HEK293T (cell line): ENCODE measurements at regions not wholly inside any gene's neighbourhood (a gene's known extent, or its start where the extent isn't known, plus 50 kb on each side); places are given as distances from the start of the nearest gene placed in this dataset.
"Not testable (repeated sequence)": the region's sequence is repeated elsewhere in the genome, so short reads cannot be mapped to it uniquely, and the experiment has no call there.

Source experiments
- CTCF ChIA-PET: fragments of 350-600 bp; formaldehyde crosslinking; extraction: SDS; loops from one replicate; lab custom pipeline; 2021; ENCODE audit warnings: antibody characterized with exemption, inconsistent platforms; lab: Yijun Ruan, JAX
- POLR2A ChIA-PET: fragments of 350-600 bp; formaldehyde crosslinking; extraction: SDS; loops from one replicate; lab custom pipeline; 2020; ENCODE audit warnings: antibody characterized with exemption, inconsistent platforms; lab: Yijun Ruan, JAX
- DNase-seq: peaks from one replicate; pipeline ENCODE4 v3.0.0; 2012; ENCODE audit warnings: mixed read lengths; ENCODE audit errors: extremely low spot score
- ARNT ChIP-seq: fragments of 450-650 bp; IDR thresholded peaks from 2 replicates; pipeline ENCODE4 v1.6.1; 2017; ENCODE audit warnings: mild to moderate bottlenecking
- BHLHE40 ChIP-seq: fragments of 450-650 bp; IDR thresholded peaks from 2 replicates; pipeline ENCODE4 v1.6.1; 2016; ENCODE audit warnings: mild to moderate bottlenecking, moderate library complexity, borderline replicate concordance
- CTBP1 ChIP-seq: fragments of 450-650 bp; IDR thresholded peaks from 2 replicates; pipeline ENCODE4 v1.6.1; 2016; ENCODE audit warnings: borderline replicate concordance
- ELF4 ChIP-seq: fragments of 450-650 bp; IDR thresholded peaks from 2 replicates; pipeline ENCODE4 v1.6.1; 2017; ENCODE audit warnings: antibody characterized with exemption
- FOXA1 ChIP-seq: fragments of 450-650 bp; IDR thresholded peaks from 2 replicates; pipeline ENCODE4 v1.6.1; 2016; ENCODE audit warnings: mild to moderate bottlenecking
- FOXK2 ChIP-seq: fragments of 450-650 bp; IDR thresholded peaks from 2 replicates; pipeline ENCODE4 v1.6.1; 2016; ENCODE audit warnings: mild to moderate bottlenecking
- FOXM1 ChIP-seq: fragments of 450-650 bp; IDR thresholded peaks from 2 replicates; pipeline ENCODE4 v1.6.1; 2017; ENCODE audit warnings: mild to moderate bottlenecking, borderline replicate concordance
- HDGF ChIP-seq: fragments of 450-650 bp; IDR thresholded peaks from 2 replicates; pipeline ENCODE4 v1.6.1; 2017; ENCODE audit warnings: antibody characterized with exemption, borderline replicate concordance
- L3MBTL2 ChIP-seq: fragments of 450-650 bp; conservative IDR thresholded peaks from 2 replicates; pipeline ENCODE4 v1.6.1; 2016; ENCODE audit warnings: mild to moderate bottlenecking
- LEF1 ChIP-seq: fragments of 450-650 bp; IDR thresholded peaks from 2 replicates; pipeline ENCODE4 v1.6.1; 2017; ENCODE audit warnings: mild to moderate bottlenecking, borderline replicate concordance
- NFRKB ChIP-seq: fragments of 450-650 bp; IDR thresholded peaks from 2 replicates; pipeline ENCODE4 v1.6.1; 2016; ENCODE audit warnings: mild to moderate bottlenecking, moderate library complexity
- PKNOX1 ChIP-seq: fragments of 450-650 bp; IDR thresholded peaks from 2 replicates; pipeline ENCODE4 v1.6.1; 2016
- SP1 ChIP-seq: fragments of 450-650 bp; IDR thresholded peaks from 2 replicates; pipeline ENCODE4 v1.6.1; 2017
- SUZ12 ChIP-seq: fragments of 450-650 bp; IDR thresholded peaks from 2 replicates; pipeline ENCODE4 v1.6.1; 2016; ENCODE audit warnings: mild to moderate bottlenecking
- TARDBP ChIP-seq: fragments of 450-650 bp; IDR thresholded peaks from 2 replicates; pipeline ENCODE4 v1.6.1; 2016
- ZNF384 ChIP-seq: fragments of 450-650 bp; IDR thresholded peaks from 2 replicates; pipeline ENCODE4 v1.6.1; 2016

- ChIA-PET CTCF (no interaction called here), POLR2A (no interaction called here)
- no peak for DNase-seq
- no peak for TF ChIP-seq CTBP1
- TF ChIP-seq FOXK2 = no peak
- no peak for TF ChIP-seq ARNT
- no peak for TF ChIP-seq ZNF384
- no peak for TF ChIP-seq HDGF
- TF ChIP-seq NFRKB = no peak
- no peak for TF ChIP-seq TARDBP
These were observed 1644.7 kb upstream of the C9orf72 start for GRCh38 chr9:29217966-29218365.

GRCh38 chr9:29220596-29221251 lies 1647.4 kb upstream of the C9orf72 start:
- ChIA-PET CTCF (interaction anchor here (0.7 kb wide), 1 partner anchor 446 kb away, joined by 5 read pairs; no protein-coding TSS in a partner anchor), POLR2A (no interaction called here)
- TF ChIP-seq ZNF384 = no peak
- no peak for TF ChIP-seq CTBP1
- no peak for TF ChIP-seq NFRKB
- TF ChIP-seq PKNOX1 = no peak
- TF ChIP-seq ARNT = no peak
- TF ChIP-seq L3MBTL2 = no peak
- TF ChIP-seq ELF4 = no peak
- TF ChIP-seq BHLHE40 = no peak
- TF ChIP-seq LEF1 = no peak
- TF ChIP-seq FOXK2 = no peak
- TF ChIP-seq FOXM1 = no peak
- no peak for TF ChIP-seq SUZ12
- no peak for TF ChIP-seq FOXA1
- no peak for TF ChIP-seq SP1
- TF ChIP-seq TARDBP = no peak
- TF ChIP-seq HDGF = no peak
- no peak for DNase-seq

- DNase-seq = no peak
- POLR2A ChIA-PET = no interaction called here
- TF ChIP-seq FOXA1 = no peak
- TF ChIP-seq ZNF384 = no peak
- no peak for TF ChIP-seq ELF4
- no peak for TF ChIP-seq FOXK2
- no peak for TF ChIP-seq PKNOX1
- TF ChIP-seq SP1 = no peak
- no peak for TF ChIP-seq FOXM1
- CTCF ChIA-PET = no interaction called here
These were observed 1655.3 kb upstream of the C9orf72 start for GRCh38 chr9:29228558-29228957.

DNA sequence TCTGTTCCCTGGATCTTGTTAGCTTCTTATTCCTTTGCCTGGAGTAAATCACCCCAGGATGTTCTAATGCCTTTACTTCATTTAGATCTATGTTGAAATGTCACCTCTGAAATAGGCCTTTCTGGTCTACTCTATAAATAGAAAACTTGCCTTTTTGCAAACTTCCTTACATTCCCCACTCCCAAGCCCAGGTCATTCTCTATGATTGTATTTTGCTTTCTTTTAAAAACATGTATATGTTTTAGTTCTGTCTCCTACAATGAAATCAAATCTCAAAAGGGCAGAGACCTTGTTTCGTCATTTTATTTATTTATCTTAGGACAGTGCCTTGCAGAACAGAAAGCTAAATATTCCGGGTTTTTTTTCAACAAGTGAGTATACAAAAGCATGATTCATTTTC lies 1657.7 kb upstream of the C9orf72 start:
- POLR2A ChIA-PET = no interaction called here
- CTCF ChIA-PET = no interaction called here
- TF ChIP-seq LEF1 (no peak), SP1 (no peak), SUZ12 (no peak), FOXM1 (no peak), PKNOX1 (no peak), ARNT (no peak), TARDBP (no peak)
- DNase-seq = no peak

DNA sequence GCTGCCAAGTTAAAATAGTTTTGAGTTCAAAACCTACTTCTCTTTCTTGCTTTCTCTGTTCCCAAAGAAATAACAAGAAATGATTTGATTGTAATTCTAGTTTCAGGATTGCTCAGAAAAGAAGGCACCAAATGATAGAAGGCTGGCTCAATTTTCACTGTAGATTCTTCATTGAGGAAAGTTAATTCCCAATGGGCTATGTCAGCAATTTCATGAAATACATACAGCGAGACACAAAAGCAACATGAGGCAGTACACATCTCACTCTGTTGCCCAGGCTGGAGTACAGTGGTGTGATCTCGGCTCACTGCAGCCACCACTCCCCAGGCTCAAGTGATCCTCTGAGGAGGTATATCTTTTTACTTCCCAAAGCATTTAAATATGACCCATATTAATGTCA lies 1659.9 kb upstream of the C9orf72 start:
- no peak for TF ChIP-seq LEF1
- ChIA-PET CTCF (no interaction called here), POLR2A (no interaction called here)
- DNase-seq = no peak

GRCh38 chr9:29241320-29241719 lies 1668.0 kb upstream of the C9orf72 start:
- CTCF ChIA-PET = no interaction called here

GRCh38 chr9:29245351-29245750 lies 1672.1 kb upstream of the C9orf72 start:
- ChIA-PET CTCF (no interaction called here), POLR2A (no interaction called here)
- no peak for DNase-seq
- TF ChIP-seq L3MBTL2 (no peak), PKNOX1 (no peak), SUZ12 (no peak), ELF4 (no peak), FOXM1 (no peak), LEF1 (no peak), FOXK2 (no peak), HDGF (no peak), TARDBP (no peak), SP1 (no peak), FOXA1 (no peak), ARNT (no peak), ZNF384 (no peak), NFRKB (no peak), CTBP1 (no peak), BHLHE40 (no peak)

More at GRCh38 chr9:29241320-29241719, 1668.0 kb upstream of the C9orf72 start:
- POLR2A ChIA-PET = no interaction called here
- DNase-seq = no peak
- TF ChIP-seq LEF1 (no peak), ARNT (no peak), FOXM1 (no peak), NFRKB (no peak), FOXA1 (no peak), FOXK2 (no peak)

- DNase-seq, CTCF ChIA-PET, POLR2A ChIA-PET: not testable (repeated sequence)
These were observed 1697.1 kb upstream of the C9orf72 start for GRCh38 chr9:29270400-29270799.
